NCI-H2227 (cell line): ENCODE measurements at regions not wholly inside any gene's neighbourhood (a gene's known extent, or its start where the extent isn't known, plus 50 kb on each side); places are given as distances from the start of the nearest gene placed in this dataset.

Source experiments
- DNase-seq: peaks from one replicate; lab custom pipeline; 2025; ENCODE audit not compliant: unreplicated experiment; lab: John Stamatoyannopoulos, UW

DNA sequence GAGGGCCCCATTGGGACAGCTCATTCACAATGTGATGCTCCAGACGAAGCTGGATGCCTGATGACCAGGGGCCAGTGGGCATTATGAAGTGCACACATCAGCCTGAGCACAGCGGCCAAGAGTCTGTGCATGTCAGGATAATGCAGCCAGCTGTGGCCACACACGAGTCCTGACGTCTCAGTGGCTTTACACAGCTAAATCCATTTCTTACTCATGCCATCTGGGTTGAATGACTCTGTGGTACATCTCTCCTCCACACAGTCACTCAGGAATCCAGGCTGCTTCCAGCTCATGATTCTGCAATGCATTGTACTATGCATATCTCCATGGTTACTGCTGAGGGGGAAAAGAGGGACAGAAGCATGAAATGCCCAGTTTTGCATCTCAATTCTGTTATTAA is 123.6 kb downstream of the PRLHR start:
- no peak for DNase-seq

DNA sequence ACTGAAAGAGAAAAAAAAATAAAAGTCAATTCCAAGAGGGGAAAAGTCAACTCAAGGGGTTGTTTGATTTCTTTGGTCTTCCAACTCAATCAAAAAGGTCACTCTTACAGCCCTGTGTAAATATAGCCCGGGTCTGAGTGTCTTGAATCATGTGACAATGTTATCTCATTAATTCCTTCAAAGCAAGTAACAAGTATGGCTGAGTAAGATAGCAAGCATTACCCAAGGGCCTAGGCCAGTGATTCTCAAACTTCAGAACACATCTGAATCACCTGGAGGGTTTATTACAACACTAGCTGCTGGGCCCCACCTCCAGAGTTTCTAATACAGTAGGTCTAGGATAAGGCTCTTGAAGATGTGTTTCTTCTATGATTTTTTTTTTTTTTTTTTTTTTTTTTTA is 125.0 kb downstream of the PRLHR start:
- no peak for DNase-seq

DNA sequence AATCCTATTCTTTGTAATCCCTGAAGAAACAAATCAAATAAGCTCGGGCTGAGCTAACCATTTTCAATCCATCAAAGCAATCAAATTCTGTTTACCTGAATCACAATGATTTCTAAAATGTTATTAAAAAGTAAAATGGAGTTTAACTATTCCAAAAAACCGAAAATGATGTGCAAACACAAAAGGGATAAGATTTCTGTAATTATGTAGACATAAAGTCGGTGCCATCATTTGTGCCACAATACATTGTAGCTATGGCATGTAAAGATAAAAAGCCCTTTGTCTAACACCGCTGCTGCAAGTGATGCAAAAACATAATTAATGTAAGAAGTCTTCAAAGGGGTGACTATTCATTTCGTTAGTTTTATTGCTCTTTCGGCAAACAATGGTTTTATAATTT is 125.1 kb upstream of the FAM204A start:
- no peak for DNase-seq

DNA sequence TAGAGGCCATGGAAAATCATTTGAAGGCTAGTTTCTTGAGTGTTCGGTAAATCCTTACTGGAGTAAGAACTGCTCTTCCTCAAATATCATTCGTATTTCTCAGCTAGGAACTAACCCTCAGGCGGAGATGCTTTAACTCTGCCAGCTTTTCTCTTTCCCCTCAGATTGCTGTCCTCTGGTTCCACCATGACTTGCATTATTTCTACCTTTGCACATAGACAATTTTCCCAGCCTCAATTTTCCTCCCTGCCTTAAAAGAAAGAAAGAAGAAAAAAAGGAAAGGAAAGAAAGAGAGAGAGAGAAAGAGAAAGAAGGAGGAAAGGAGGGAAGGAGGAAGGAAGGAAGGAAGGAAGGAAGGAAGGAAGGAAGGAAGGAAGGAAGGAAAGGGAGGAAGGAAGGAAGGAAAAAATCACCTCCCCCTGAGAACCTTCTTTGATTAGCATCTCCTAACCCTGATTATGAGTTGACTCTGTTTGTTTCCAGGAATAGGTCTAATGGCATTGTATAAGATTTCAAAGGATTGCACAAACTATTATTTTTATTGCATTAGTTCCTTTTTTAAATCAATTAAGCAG is 123.3 kb upstream of the FAM204A start:
- no peak for DNase-seq

DNA sequence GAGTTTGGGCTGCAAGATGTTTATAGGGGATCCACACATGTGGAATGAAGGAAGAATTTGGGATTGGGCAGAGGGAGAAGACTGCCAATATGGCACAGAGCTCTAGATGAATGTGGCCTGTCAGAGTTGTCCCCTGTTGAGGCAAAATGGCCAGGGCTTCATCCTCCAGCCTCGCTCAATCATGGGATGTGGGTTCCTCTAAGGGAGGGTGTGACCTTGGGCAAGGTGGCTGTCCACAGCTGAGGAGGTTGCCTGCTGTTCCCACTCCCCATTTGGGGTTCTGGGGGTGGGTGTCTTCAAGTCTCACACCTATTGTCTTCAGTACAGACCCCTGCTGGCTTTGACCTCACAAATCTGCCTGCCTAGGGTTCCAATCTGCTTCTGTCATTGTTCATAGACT is 121.6 kb upstream of the FAM204A start:
- no peak for DNase-seq

DNA sequence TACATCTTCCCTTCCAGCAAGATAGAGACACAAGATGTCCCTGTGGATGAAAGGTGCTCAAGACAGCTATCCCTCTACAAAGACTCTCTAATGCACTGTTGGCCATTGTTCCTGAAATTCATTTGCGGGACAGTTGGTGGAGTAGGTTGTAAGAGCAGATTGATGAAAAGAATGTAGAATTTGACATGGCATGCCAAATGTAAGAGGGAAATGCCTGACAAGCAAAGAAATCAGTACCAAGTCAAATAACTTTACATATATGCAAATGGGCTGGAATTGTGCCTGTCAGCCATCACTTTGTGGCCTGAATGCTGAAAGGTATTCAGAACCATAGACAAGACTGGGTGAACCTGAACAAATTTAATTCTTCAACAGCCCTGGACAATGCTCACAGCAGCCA is 120.3 kb upstream of the FAM204A start:
- no peak for DNase-seq

DNA sequence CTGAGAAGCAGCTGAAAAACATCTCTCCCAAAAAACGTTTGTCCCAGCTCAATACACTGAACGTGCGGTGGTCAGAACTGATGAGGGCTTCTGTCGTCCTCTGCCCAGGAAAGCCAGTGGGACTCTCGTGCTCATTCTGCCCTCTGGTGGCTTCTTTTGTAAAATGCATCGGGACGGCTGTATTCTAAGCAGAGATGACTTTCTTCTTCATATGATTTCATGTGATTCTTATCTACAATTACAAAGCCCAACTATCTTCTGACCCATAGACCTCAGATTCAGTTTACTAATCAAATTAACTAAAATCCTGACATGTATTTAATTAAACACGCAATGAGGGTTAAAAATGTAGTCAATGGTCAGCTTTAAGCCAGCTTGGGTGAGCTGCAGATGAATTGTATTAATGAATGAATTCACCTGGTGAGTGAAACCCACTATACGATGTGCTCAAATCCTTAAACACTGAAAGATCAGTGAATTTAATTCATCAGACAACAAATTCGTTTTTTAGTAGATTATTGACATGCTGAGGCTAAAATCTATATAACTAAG is 117.6 kb upstream of the FAM204A start:
- peak; percentile 74 for DNase-seq

DNA sequence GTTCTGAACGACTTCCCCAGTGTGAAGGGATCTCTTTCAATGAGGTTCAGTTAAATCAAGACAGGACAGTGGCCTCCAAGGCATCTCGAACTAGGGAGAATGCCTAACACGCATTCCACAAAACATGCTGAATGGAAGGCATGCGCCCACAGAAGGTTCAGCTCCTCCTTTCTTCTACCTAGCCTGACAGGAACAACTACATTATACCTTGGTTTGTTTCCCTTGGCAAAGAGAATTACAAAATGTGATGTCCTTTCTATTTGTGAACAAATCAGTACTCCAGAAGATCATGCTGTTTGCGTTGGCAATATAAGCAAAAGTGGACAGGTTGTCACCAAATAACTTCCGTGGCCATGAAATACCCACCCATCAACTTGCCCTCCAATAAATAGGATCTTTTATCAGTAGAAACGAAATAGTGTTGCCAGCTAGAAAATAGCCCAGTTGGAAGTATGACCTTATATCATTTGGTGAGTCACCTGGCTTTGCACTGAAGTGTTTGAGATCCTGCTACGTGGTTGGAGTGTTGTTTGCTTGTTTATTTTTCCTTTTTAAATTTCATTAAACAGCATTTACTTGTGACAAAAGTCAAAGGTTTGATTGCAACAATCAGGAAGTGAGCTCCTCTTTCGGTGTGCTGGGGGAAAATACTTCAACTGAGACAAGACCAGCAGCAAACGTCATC is 117.0 kb upstream of the FAM204A start:
- no peak for DNase-seq

DNA sequence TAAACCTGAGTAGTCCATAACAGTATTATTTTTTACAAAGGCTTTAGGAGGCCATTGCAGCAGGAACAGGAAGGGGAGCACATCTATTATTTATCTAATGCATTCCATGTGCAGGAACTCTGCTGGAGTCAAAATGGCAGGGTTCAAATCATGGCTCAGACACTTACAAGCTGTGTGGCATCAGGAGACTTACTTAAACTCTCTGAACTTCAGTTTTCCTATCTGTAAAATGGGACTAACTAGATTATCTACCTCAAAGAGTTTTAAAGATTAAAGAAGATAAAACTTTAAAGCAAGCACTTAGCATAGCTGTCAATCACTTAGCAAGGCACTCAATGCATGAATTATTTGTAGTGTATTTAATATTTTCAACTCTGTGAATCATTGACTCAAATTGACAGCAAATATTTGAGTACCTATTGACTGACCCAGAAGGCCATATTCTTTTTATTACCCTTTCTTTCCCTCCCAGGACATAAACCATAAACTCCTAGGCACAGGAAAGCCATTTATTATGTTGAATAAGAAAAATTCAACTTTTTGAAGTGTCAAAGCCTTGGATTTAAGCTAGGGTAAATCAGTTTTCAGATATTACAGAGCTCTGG is 115.8 kb upstream of the FAM204A start:
- DNase-seq = no peak

DNA sequence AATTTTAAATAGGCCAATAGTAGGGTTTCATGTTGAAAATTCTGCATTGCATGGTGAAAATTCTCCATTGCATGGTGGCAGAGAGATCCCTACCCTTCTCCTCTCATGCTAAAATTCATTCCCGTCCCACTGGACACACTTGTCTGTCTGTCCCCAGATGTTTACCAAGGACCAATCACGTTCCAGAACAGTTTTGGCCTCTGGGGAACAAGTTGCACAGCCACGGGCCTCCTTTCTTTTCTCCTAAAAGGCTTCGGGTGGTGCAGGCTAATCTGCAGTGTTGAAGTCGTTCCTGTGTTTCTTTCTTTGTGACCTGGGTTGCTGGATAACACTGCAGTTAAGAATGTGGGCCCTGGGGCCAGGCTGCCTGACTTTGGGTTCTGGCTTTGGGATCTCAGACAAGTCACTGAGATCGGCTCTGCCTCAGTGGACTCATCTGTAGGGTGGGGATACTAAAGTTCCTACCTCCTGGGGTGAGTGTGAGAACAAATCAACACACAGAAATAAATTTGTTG is 113.1 kb upstream of the FAM204A start:
- no peak for DNase-seq

DNA sequence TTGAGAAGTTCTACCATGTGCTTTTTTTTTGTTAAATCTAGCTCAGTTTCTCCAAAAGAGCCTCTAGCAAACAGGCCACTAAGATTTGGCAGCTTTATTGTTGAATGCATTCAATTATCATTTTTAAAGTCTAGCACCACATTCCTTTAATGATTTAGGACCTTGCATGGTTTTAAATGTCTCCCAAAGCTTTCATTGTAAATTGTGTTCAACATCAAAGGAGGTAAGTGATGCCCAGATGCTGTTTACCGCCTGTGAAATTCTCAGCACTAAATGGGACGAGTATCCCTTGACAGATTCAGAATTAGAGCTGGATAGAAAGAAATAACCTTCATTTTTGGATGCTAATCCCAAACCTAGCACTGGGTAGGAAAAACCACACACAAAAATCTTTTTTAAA is 112.1 kb upstream of the FAM204A start:
- DNase-seq = no peak

DNA sequence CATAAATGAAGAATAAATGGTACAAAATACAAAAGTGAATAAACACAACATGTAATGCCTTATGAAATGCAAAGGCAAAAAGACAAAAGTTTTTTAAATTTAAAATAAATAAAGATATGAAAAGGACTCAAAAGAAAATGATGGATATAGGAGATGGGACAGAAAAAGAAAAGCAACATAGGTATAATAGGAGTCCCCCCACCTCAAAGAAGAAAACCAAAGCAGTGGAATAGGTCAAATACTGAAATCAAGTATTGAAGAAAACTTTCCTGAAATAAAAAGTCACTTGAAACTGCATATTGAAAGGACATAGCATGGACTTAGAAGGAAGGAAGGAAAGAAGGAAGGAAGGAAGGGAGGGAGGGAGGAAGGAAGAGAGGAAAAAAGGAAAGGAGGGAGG is 110.0 kb upstream of the FAM204A start:
- no peak for DNase-seq

DNA sequence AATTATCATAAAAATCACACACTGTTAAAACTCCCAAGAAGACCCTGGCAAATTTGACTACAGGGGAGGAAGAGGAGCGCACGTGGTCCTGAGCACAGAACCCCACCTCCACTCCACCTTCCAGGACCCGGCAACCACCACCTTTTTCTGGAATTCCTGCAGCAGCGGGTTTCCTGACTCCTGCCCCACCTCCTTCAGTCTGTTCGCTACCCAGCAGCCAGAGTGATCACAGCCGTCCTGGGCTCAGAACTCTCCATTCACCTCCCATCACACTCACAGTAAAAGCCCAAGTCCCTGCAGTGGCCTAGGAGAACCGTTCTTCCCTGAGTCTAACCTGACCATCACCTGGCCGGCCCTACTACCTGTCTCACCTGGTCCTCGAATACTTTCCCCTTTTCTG is 107.4 kb upstream of the FAM204A start:
- DNase-seq = no peak

DNA sequence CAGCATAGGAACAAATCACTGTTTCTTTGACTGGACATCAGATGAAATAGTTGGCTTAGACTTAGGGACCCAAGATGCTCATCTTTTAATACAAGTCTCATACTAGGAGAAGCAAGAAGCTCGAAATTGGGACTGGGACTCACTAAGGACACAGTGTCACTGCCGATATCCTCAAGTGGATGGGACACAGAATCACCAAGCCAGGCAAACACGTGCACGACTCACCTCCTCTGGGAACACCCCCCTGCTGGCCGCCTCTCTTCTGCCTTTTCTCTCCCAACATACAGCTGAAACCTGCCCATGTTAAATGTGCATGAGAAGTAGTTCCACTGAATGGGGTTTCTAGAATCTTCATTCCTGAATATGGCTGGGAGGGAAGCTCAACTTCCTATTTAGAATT is 106.6 kb upstream of the FAM204A start:
- no peak for DNase-seq

DNA sequence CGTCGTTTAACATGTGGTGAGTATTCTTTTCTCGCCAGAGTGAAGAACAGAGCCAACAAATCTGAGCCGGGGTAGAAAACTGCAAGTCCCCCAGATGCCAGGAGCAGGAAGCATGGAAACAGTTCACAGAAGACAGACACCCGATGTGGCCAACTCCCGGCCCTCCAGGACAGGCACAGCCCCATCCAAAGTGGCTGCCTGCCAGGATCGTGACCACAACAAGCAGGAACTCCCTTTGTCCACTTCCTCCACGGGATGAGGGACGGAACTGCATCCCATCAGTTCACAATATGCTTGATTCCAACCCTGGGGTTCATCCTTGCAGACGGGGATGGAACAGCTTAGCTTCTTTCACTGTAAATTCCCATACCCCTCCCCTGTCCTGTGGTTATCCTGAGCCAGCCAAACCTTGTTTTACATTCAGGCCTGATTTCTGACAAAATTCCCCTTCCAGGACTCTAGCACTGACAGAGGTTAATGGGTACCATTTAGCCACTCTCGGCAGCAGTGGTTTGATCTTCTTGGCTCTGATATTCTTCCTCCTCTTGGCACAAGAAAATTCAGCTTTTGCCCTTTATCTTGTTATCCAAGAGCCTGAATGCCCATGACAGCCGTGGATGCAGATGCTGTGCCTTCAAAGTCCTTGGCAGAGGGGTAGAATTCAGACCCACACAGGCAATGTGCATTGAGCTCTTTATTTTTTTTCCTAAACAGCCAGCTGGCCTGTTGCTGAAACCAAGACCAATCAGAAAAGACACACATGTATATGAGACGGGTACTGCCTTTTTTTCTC is 105.5 kb upstream of the FAM204A start:
- DNase-seq = no peak

DNA sequence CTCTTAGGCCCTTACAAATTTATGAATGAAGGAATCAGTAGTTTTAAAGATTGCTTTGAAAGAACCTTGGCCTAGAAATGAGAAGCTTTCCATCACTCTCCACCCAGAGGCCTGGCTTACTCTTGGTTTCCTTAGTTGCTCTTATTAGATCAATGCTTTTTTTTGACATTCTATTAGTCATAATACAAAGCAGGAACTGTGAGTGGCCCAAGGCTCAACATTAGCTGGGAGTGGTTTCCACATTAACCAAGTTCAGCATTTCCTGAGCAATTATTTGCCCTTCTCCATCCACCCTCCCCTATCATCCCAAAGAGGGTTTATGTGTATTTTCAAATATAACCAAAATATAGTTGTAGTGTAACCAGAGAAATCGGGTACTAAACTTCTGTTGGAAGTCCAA is 103.4 kb upstream of the FAM204A start:
- DNase-seq = no peak

DNA sequence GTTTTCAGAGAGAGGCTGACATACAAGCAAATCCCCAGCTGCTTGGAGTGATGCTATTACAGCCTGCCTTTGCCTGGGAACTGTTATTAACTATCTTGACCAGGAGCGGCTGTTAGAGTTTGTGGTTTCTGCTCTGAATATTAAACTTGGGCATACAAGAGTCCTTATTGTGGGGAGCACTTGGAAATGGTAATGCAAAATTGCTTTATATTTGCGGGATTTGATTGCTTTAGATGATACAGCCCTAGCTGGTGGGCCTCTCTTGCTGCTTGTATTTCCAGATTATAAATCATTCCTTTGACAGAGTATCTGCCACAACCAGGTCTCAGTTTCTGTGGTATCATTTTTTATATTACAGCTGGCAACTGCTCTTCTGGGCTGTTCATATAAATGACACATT is 101.9 kb upstream of the FAM204A start:
- DNase-seq = peak; percentile 5

DNA sequence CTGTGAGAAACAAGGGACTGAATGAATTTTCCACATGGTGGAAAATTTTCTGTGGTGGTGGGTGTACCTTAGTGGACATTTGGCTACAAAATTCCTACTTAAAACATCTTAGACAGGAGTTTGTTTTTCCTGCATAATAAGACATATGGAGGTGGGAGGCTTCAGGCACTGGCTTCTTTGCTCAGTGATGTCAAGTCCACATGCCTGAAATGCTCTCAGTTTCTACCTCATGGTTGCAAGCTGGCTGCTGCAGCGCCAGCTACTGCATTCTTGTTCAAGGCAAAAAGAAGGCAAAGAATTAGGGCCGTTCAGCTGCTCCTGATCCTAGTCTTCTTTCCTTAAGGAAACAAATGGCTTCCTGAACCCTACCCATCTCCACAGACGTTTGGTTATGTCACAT is 99.9 kb upstream of the FAM204A start:
- no peak for DNase-seq

DNA sequence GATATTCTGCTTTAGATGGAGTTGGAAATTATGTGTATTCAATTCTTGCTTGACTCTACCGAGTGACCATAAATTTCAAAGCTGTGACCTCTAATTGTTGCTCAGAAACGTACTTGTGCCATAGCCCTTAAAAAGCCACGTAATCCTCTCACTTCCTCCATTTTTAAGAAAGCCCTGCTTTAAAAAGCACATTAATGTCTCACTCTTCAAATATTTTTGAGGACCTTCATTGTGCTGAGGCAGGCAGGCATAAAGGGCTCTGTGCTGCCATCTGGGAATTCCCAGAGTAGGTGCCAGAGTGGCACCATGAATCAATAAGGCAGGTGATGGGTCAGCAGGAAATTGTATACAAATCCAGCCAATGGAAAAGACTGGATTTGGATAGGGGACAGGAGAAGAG is 97.7 kb upstream of the FAM204A start:
- no peak for DNase-seq

DNA sequence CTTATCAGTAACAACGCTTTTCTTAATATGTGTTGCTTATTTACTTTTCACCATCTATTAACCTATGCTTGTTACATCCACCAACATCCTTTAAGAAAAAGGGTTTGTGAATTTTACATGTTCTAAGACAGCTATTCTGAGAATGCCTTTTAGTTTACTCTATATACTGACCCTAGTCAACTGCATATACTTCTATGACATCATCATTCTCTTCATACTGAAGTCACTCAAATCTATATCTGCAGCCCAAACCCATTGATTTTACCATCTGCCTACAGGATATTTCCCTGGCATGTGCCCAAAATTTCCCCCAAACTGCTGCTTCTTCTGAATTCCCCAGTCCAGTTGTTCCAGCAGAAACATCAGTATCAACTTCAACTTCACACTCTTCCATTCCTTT is 94.6 kb upstream of the FAM204A start:
- no peak for DNase-seq

DNA sequence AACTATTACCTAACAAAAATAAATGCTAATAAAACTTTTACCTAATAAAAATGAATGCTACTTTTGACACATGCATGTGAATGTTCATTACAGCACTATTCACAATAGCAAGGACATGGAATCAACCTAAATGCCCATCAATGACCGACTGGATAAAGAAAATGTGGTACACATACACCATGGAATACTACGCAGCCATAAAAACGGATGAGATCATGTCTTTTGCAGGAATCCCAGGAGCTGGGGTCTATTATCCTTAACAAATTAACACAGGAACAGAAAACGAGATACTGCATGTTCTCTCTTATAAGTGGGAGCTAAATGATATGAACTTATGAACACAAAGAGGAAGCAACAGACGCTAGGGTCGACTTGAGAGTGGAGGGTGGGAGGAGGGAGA is 88.1 kb upstream of the FAM204A start:
- DNase-seq = no peak
